ENCODE measurements at regions not wholly inside any gene's neighbourhood (a gene's known extent, or its start where the extent isn't known, plus 50 kb on each side); places are given as distances from the start of the nearest gene placed in this dataset.

GRCh38 chr6:16850681-16851026, 89.4 kb upstream of the ATXN1 start:
- H3K36me3 ChIP-seq (ENCODE audit: insufficient read depth, low read length): no peaks in the 10 kb centered on the region
- no peaks in the 10 kb centered on the region for H3K9me3 ChIP-seq (ENCODE audit: insufficient read depth, low read depth, low read length)
- H3K4me3 ChIP-seq (ENCODE audit: low read length): no peak overlapping the region
- peaks cover 12% of the 10 kb centered on the region for H3K4me1 ChIP-seq (ENCODE audit: insufficient read depth, low read length)
- WGBS: 71% methylated on average over 4 of the region's 5 CpGs
- no peaks in the 10 kb centered on the region for H3K27me3 ChIP-seq (ENCODE audit: insufficient read depth, low read length)
- H3K9ac ChIP-seq (ENCODE audit: low read depth, low read length): no peak overlapping the region
- H3K27ac ChIP-seq (ENCODE audit: low read depth, low read length): no peak overlapping the region

- H3K4me1 ChIP-seq (ENCODE audit: insufficient read depth, low read length): peaks cover 12% of the 10 kb centered on the region
- no peak overlapping the region for H3K4me3 ChIP-seq (ENCODE audit: low read length)
- no peak overlapping the region for H3K27ac ChIP-seq (ENCODE audit: low read depth, low read length)
- no peaks in the 10 kb centered on the region for H3K27me3 ChIP-seq (ENCODE audit: insufficient read depth, low read length)
- WGBS: 83% methylated on average over 7 of the region's 7 CpGs
- no peaks in the 10 kb centered on the region for H3K9me3 ChIP-seq (ENCODE audit: insufficient read depth, low read depth, low read length)
- no peak overlapping the region for H3K9ac ChIP-seq (ENCODE audit: low read depth, low read length)
- H3K36me3 ChIP-seq (ENCODE audit: insufficient read depth, low read length): no peaks in the 10 kb centered on the region
Measured at GRCh38 chr6:16849988-16850680, 88.9 kb upstream of the ATXN1 start.

GRCh38 chr6:16849280-16849987, 88.2 kb upstream of the ATXN1 start:
- H3K36me3 ChIP-seq (ENCODE audit: insufficient read depth, low read length): no peaks in the 10 kb centered on the region
- no peaks in the 10 kb centered on the region for H3K27me3 ChIP-seq (ENCODE audit: insufficient read depth, low read length)
- peaks cover 12% of the 10 kb centered on the region for H3K4me1 ChIP-seq (ENCODE audit: insufficient read depth, low read length)
- no peaks in the 10 kb centered on the region for H3K9me3 ChIP-seq (ENCODE audit: insufficient read depth, low read depth, low read length)
- no peak overlapping the region for H3K4me3 ChIP-seq (ENCODE audit: low read length)
- 90% methylated on average over 11 of the region's 11 CpGs for WGBS
- no peak overlapping the region for H3K9ac ChIP-seq (ENCODE audit: low read depth, low read length)
- no peak overlapping the region for H3K27ac ChIP-seq (ENCODE audit: low read depth, low read length)

- H3K27me3 ChIP-seq (ENCODE audit: insufficient read depth, low read length): no peaks in the 10 kb centered on the region
- no peak overlapping the region for H3K4me3 ChIP-seq (ENCODE audit: low read length)
- peaks cover 12% of the 10 kb centered on the region for H3K4me1 ChIP-seq (ENCODE audit: insufficient read depth, low read length)
- H3K27ac ChIP-seq (ENCODE audit: low read depth, low read length): no peak overlapping the region
- WGBS: 100% methylated on average over 1 of the region's 2 CpGs
- no peaks in the 10 kb centered on the region for H3K9me3 ChIP-seq (ENCODE audit: insufficient read depth, low read depth, low read length)
- no peaks in the 10 kb centered on the region for H3K36me3 ChIP-seq (ENCODE audit: insufficient read depth, low read length)
- no peak overlapping the region for H3K9ac ChIP-seq (ENCODE audit: low read depth, low read length)
Measured at GRCh38 chr6:16846399-16846778, 85.1 kb upstream of the ATXN1 start.

- Histone ChIP-seq H3K9ac (ENCODE audit: low read depth, low read length) (no peak overlapping the region), H3K27me3 (ENCODE audit: insufficient read depth, low read length) (no peaks in the 10 kb centered on the region), H3K9me3 (ENCODE audit: insufficient read depth, low read depth, low read length) (no peaks in the 10 kb centered on the region), H3K4me1 (ENCODE audit: insufficient read depth, low read length) (peaks cover 12% of the 10 kb centered on the region; the same call in 1 of the 2 replicates), H3K36me3 (ENCODE audit: insufficient read depth, low read length) (no peaks in the 10 kb centered on the region), H3K4me3 (ENCODE audit: low read length) (no peak overlapping the region), H3K27ac (ENCODE audit: low read depth, low read length) (no peak overlapping the region)
- 90% methylated on average over 5 of the region's 5 CpGs for WGBS
Measured at GRCh38 chr6:16844183-16844582, 82.9 kb upstream of the ATXN1 start.

- Histone ChIP-seq H3K27ac (ENCODE audit: low read depth, low read length) (no peak overlapping the region), H3K36me3 (ENCODE audit: insufficient read depth, low read length) (no peaks in the 10 kb centered on the region), H3K9me3 (ENCODE audit: insufficient read depth, low read depth, low read length) (no peaks in the 10 kb centered on the region), H3K27me3 (ENCODE audit: insufficient read depth, low read length) (no peaks in the 10 kb centered on the region), H3K4me3 (ENCODE audit: low read length) (no peak overlapping the region), H3K9ac (ENCODE audit: low read depth, low read length) (no peak overlapping the region), H3K4me1 (ENCODE audit: insufficient read depth, low read length) (peaks cover 12% of the 10 kb centered on the region; the same call in 1 of the 2 replicates)
- 96% methylated on average over 4 of the region's 4 CpGs for WGBS
Measured at GRCh38 chr6:16842676-16843075, 81.4 kb upstream of the ATXN1 start.

- Histone ChIP-seq H3K36me3 (ENCODE audit: insufficient read depth, low read length) (no peaks in the 10 kb centered on the region), H3K4me1 (ENCODE audit: insufficient read depth, low read length) (peaks cover 12% of the 10 kb centered on the region; the same call in 1 of the 2 replicates), H3K27me3 (ENCODE audit: insufficient read depth, low read length) (no peaks in the 10 kb centered on the region), H3K9ac (ENCODE audit: low read depth, low read length) (no peak overlapping the region), H3K4me3 (ENCODE audit: low read length) (no peak overlapping the region), H3K27ac (ENCODE audit: low read depth, low read length) (no peak overlapping the region), H3K9me3 (ENCODE audit: insufficient read depth, low read depth, low read length) (no peaks in the 10 kb centered on the region)
- WGBS: 95% methylated on average over 7 of the region's 7 CpGs
Measured at GRCh38 chr6:16841241-16841640, 80.0 kb upstream of the ATXN1 start.

- Histone ChIP-seq H3K4me3 (ENCODE audit: low read length) (no peak overlapping the region), H3K4me1 (ENCODE audit: insufficient read depth, low read length) (peaks cover 12% of the 10 kb centered on the region; the same call in 1 of the 2 replicates), H3K27me3 (ENCODE audit: insufficient read depth, low read length) (no peaks in the 10 kb centered on the region), H3K36me3 (ENCODE audit: insufficient read depth, low read length) (no peaks in the 10 kb centered on the region), H3K27ac (ENCODE audit: low read depth, low read length) (no peak overlapping the region), H3K9me3 (ENCODE audit: insufficient read depth, low read depth, low read length) (no peaks in the 10 kb centered on the region), H3K9ac (ENCODE audit: low read depth, low read length) (no peak overlapping the region)
- WGBS: 90% methylated on average over 2 of the region's 2 CpGs
Measured at GRCh38 chr6:16840725-16841124, 79.5 kb upstream of the ATXN1 start.

GRCh38 chr6:16840291-16840690, 79.0 kb upstream of the ATXN1 start:
- 62% methylated on average over 3 of the region's 3 CpGs for WGBS
- H3K9me3 ChIP-seq (ENCODE audit: insufficient read depth, low read depth, low read length): no peaks in the 10 kb centered on the region

GRCh38 chr6:16839631-16840179, 78.4 kb upstream of the ATXN1 start:
- no peak overlapping the region for H3K9ac ChIP-seq (ENCODE audit: low read depth, low read length)
- H3K4me1 ChIP-seq (ENCODE audit: insufficient read depth, low read length): peaks cover 12% of the 10 kb centered on the region; the same call in 1 of the 2 replicates
- H3K27me3 ChIP-seq (ENCODE audit: insufficient read depth, low read length): no peaks in the 10 kb centered on the region
- no peaks in the 10 kb centered on the region for H3K9me3 ChIP-seq (ENCODE audit: insufficient read depth, low read depth, low read length)
- H3K4me3 ChIP-seq (ENCODE audit: low read length): no peak overlapping the region
- H3K36me3 ChIP-seq (ENCODE audit: insufficient read depth, low read length): no peaks in the 10 kb centered on the region
- 94% methylated on average over 2 of the region's 2 CpGs for WGBS
- H3K27ac ChIP-seq (ENCODE audit: low read depth, low read length): no peak overlapping the region

More at GRCh38 chr6:16840291-16840690, 79.0 kb upstream of the ATXN1 start:
- Histone ChIP-seq H3K9ac (ENCODE audit: low read depth, low read length) (no peak overlapping the region), H3K4me1 (ENCODE audit: insufficient read depth, low read length) (peaks cover 12% of the 10 kb centered on the region; the same call in 1 of the 2 replicates), H3K4me3 (ENCODE audit: low read length) (no peak overlapping the region), H3K27me3 (ENCODE audit: insufficient read depth, low read length) (no peaks in the 10 kb centered on the region), H3K36me3 (ENCODE audit: insufficient read depth, low read length) (no peaks in the 10 kb centered on the region), H3K27ac (ENCODE audit: low read depth, low read length) (no peak overlapping the region)

- Histone ChIP-seq H3K9ac (ENCODE audit: low read depth, low read length) (no peak overlapping the region), H3K4me1 (ENCODE audit: insufficient read depth, low read length) (peaks cover 12% of the 10 kb centered on the region; the same call in 1 of the 2 replicates), H3K27ac (ENCODE audit: low read depth, low read length) (no peak overlapping the region), H3K27me3 (ENCODE audit: insufficient read depth, low read length) (no peaks in the 10 kb centered on the region), H3K36me3 (ENCODE audit: insufficient read depth, low read length) (no peaks in the 10 kb centered on the region), H3K9me3 (ENCODE audit: insufficient read depth, low read depth, low read length) (no peaks in the 10 kb centered on the region), H3K4me3 (ENCODE audit: low read length) (no peak overlapping the region)
- WGBS: 90% methylated on average over 2 of the region's 6 CpGs
Measured at GRCh38 chr6:16837217-16837972, 76.1 kb upstream of the ATXN1 start.

All from HUES64 (cell line).